HG03159 (cell line): ENCODE measurements at regions not wholly inside any gene's neighbourhood (a gene's known extent, or its start where the extent isn't known, plus 50 kb on each side); places are given as distances from the start of the nearest gene placed in this dataset.
"Not testable (repeated sequence)": the region's sequence is repeated elsewhere in the genome, so short reads cannot be mapped to it uniquely, and the experiment has no call there.

Experiments used
- ATAC-seq: cut with Tn5 transposase; IDR thresholded peaks from one replicate; pipeline ENCODE4 v1.9.1; 2021; ENCODE audit warnings: mild to moderate bottlenecking, moderate library complexity; ENCODE audit not compliant: unreplicated experiment

GRCh38 chr18:14190776-14191442 lies 58.7 kb upstream of the ZNF519 start:
- peak; percentile 91 for ATAC-seq

- ATAC-seq, result peak; percentile 70
These were observed 57.6 kb upstream of the ZNF519 start for GRCh38 chr18:14189858-14190257.

- ATAC-seq, result not testable (repeated sequence)
These were observed 56.6 kb upstream of the ZNF519 start for GRCh38 chr18:14188751-14189406.
